Activated naive CD8-positive, alpha-beta T cell treated with anti-CD3 and anti-CD28 coated beads, Interleukin-2, amount 50 U/mL, for 24 hours (primary cell): ENCODE measurements at regions not wholly inside any gene's neighbourhood (a gene's known extent, or its start where the extent isn't known, plus 50 kb on each side); places are given as distances from the start of the nearest gene placed in this dataset.
"Not testable (repeated sequence)": the region's sequence is repeated elsewhere in the genome, so short reads cannot be mapped to it uniquely, and the experiment has no call there.

ENCODE experiments used
- ATAC-seq: fragments of 150-1000 bp; cut with Tn5 transposase; one replicate; pipeline ENCODE4 v1.10.0; 2021
- DNase-seq: peaks from one replicate; pipeline ENCODE4 v3.0.0; 2021
- H3K27ac Mint-ChIP-seq: one replicate; pipeline ENCODE4 v1.8.0; 2021; ENCODE audit warnings: mild to moderate bottlenecking, mixed read lengths
- H3K27me3 Mint-ChIP-seq: one replicate; pipeline ENCODE4 v1.8.0; 2021; ENCODE audit warnings: mixed read lengths
- H3K36me3 Mint-ChIP-seq: one replicate; pipeline ENCODE4 v1.8.0; 2021; ENCODE audit warnings: low read depth, mixed read lengths
- H3K4me1 Mint-ChIP-seq: one replicate; pipeline ENCODE4 v1.8.0; 2021; ENCODE audit warnings: mixed read lengths
- H3K4me3 Mint-ChIP-seq: one replicate; pipeline ENCODE4 v1.8.0; 2021; ENCODE audit warnings: mild to moderate bottlenecking, moderate library complexity, mixed read lengths
- H3K9me3 Mint-ChIP-seq: one replicate; pipeline ENCODE4 v1.8.0; 2021; ENCODE audit warnings: mixed read lengths

DNA sequence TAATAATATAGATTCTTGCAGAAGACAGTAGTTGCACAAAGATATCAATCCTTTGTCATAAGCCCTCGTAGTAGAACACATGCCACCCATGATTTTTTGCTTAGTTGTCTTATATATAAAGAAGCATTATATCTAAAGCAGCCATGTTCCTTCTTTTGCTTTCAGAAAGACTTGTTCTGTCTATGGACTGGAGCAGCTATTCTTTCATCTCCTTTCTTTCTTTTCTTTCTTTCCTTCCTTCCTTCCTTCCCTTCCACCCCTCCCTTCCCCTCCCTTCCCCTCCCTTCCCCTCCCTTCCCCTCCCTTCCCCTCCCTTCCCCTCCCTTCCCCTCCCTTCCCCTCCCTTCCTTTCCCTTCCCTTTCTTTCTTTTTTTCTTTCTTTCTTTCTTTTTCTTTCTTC lies 104.0 kb upstream of the HS3ST4 start:
- H3K4me1 Mint-ChIP-seq: no peaks in the 10 kb centered on the region
- no peaks in the 10 kb centered on the region for H3K36me3 Mint-ChIP-seq
- ATAC-seq: no peak
- no peak overlapping the region for H3K4me3 Mint-ChIP-seq
- H3K27me3 Mint-ChIP-seq: peaks cover 1% of the 10 kb centered on the region
- H3K9me3 Mint-ChIP-seq: no peaks in the 10 kb centered on the region
- DNase-seq: no peak
- no peak overlapping the region for H3K27ac Mint-ChIP-seq

DNA sequence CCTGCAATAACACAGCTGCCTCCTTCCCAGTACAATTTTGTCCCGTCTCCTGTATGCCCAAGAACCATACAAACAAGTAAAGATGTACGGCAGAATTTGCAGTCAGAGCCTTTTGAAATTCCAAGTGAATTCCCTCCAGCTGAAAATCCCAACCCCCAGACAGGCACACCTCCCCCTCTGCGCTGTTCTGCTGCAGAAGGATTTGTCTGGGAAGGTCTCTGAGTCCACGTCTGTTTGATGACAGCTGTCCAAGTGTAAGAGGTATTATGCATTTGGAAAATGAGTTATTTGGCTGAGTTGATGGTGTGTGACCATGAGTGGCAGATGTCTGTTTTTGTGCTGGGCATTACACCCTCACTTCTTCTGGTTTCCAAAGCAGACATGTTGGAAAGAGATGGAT lies 104.9 kb upstream of the HS3ST4 start:
- H3K36me3 Mint-ChIP-seq: no peaks in the 10 kb centered on the region
- ATAC-seq: no peak
- no peaks in the 10 kb centered on the region for H3K4me1 Mint-ChIP-seq
- H3K27ac Mint-ChIP-seq: no peak overlapping the region
- peaks cover 1% of the 10 kb centered on the region for H3K27me3 Mint-ChIP-seq
- DNase-seq: no peak
- H3K9me3 Mint-ChIP-seq: no peaks in the 10 kb centered on the region
- no peak overlapping the region for H3K4me3 Mint-ChIP-seq

DNA sequence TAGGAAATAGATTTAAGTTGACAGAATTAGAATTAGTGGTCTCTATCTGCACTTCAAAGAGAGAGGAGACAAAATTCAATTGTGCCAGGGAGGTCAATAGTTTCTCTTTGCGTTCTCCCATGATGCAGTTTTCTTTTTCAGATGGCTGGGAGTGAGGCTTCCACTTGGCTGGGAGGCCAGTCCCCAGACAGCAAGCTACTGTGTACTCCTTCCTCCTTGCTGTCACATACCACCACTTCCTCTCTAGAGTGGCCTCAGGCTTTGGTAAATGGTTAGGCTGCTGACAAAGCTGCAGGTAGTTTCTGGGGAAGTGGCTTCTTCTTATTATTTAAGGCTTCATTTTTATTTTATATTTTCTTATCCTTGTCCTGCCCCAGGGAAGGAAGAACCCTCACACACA lies 106.2 kb upstream of the HS3ST4 start:
- H3K27ac Mint-ChIP-seq: no peak overlapping the region
- no peak overlapping the region for H3K4me3 Mint-ChIP-seq
- no peaks in the 10 kb centered on the region for H3K9me3 Mint-ChIP-seq
- H3K27me3 Mint-ChIP-seq: no peaks in the 10 kb centered on the region
- H3K4me1 Mint-ChIP-seq: no peaks in the 10 kb centered on the region
- H3K36me3 Mint-ChIP-seq: no peaks in the 10 kb centered on the region
- no peak for ATAC-seq
- no peak for DNase-seq

DNA sequence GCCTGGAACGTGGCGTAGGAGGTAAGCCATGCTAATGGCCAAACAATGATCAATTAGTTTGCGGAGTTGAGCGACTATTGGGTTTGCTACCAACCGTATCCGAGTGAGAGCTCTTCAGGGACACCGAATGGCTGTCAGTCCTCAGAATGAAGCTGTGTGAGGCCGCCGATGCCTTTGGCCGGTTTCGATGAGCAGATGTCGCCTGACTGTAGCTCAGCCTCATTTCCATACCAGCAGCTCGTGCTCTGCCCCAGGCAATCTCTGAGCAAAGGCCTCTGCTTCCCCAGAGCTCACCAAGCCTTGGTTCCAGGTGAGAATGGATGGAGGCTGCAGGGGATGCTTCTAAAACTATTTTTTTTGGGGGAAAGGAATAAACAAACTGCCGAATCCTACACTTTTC lies 111.7 kb upstream of the HS3ST4 start:
- H3K4me3 Mint-ChIP-seq: no peak overlapping the region
- H3K27me3 Mint-ChIP-seq: peaks cover 1% of the 10 kb centered on the region
- no peaks in the 10 kb centered on the region for H3K36me3 Mint-ChIP-seq

DNA sequence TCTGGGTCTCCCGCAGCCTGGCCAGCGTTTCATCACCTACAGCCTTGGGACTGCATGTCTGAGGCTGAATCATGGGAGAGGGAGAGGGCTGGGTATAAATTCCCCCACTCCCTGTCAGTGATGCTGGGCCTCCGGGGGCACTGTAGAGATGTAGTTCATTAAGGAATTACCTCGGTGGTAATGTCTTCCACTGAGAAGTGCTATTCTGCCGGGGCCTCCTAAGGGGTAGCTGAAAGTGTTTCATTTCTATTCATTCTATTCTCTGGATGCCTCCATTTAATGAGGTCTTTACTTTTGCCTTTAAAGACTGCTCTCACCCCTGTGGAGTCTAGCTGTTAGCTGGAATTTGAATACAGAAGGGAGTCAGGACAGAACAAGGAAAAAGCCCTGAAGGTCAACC lies 116.4 kb upstream of the HS3ST4 start:
- Mint-ChIP-seq H3K27ac (no peak overlapping the region), H3K36me3 (no peaks in the 10 kb centered on the region), H3K4me1 (no peaks in the 10 kb centered on the region), H3K27me3 (peaks cover 1% of the 10 kb centered on the region), H3K9me3 (no peaks in the 10 kb centered on the region), H3K4me3 (no peak overlapping the region)
- peak; percentile 24 for ATAC-seq
- no peak for DNase-seq

More for the DNA sequence above, 111.7 kb upstream of the HS3ST4 start:
- DNase-seq (no peak), ATAC-seq (no peak)
- Mint-ChIP-seq H3K4me1 (no peaks in the 10 kb centered on the region), H3K27ac (no peak overlapping the region), H3K9me3 (no peaks in the 10 kb centered on the region)

DNA sequence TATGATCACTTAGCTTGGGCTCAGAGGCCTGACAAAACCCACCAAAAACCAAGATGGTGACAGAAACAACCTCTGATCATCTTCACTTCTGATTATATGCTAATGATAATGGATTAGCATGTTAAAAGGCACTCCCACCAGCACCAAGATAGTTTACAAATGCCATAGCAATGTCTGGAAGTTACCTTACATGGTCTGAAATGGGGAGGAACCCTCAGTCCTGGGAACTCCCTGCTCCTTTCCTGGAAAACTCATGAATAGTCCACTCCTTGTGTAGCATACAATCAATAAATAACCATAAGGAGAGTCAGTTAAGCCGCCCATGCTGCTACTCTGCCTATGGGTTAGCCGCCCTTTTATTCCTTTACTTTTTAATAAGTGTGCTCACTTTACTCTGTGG lies 120.0 kb upstream of the HS3ST4 start:
- H3K36me3 Mint-ChIP-seq: no peaks in the 10 kb centered on the region
- no peak overlapping the region for H3K27ac Mint-ChIP-seq
- no peaks in the 10 kb centered on the region for H3K4me1 Mint-ChIP-seq
- DNase-seq: no peak
- H3K27me3 Mint-ChIP-seq: no peaks in the 10 kb centered on the region
- no peak overlapping the region for H3K4me3 Mint-ChIP-seq
- H3K9me3 Mint-ChIP-seq: no peaks in the 10 kb centered on the region
- ATAC-seq: no peak

DNA sequence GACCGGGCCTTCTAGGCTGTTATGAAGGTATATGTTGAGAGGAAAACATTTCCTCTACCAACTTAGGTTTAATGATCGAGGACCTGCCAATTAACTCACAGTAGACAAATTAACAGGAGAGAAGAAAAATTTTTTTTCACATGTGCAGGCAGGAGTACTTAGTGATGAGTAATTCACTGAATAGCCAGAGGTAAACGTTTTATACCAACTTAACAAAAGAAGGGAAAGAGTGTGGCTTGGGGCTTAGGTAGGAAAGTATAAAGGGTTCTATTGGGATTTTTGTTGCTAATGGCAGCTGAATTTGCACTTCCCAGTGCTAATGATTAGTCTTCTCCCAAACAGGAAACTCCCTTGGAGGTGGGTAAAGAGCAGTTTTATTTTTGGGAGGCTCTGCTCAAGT lies 121.6 kb upstream of the HS3ST4 start:
- Mint-ChIP-seq H3K4me3 (no peak overlapping the region), H3K9me3 (no peaks in the 10 kb centered on the region), H3K27me3 (no peaks in the 10 kb centered on the region), H3K27ac (no peak overlapping the region), H3K4me1 (no peaks in the 10 kb centered on the region), H3K36me3 (no peaks in the 10 kb centered on the region)
- ATAC-seq (no peak), DNase-seq (no peak)

DNA sequence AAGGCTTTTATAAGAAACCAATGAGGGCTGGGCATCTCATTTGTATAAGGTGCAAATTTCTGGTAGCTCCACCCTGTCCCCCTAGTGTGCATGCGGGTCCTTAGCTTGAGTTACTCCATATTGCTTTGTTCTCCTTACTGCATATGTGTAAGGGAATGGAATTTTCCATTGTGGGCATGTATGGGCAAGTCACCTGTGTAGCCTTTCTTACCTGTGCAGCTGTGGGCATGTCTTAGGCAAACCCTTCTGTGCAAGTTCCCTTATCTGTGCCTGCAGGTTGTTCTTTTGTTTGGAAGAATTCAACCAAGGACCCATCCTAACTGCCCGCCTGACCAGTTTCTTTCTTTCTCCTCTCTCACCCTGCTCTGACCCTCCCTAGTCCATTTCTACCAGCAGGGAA lies 122.8 kb upstream of the HS3ST4 start:
- H3K9me3 Mint-ChIP-seq: no peaks in the 10 kb centered on the region
- ATAC-seq: no peak
- H3K4me1 Mint-ChIP-seq: no peaks in the 10 kb centered on the region
- H3K4me3 Mint-ChIP-seq: no peak overlapping the region
- peak overlapping the region; percentile 55 for H3K27ac Mint-ChIP-seq
- no peaks in the 10 kb centered on the region for H3K36me3 Mint-ChIP-seq
- DNase-seq: no peak
- no peaks in the 10 kb centered on the region for H3K27me3 Mint-ChIP-seq

DNA sequence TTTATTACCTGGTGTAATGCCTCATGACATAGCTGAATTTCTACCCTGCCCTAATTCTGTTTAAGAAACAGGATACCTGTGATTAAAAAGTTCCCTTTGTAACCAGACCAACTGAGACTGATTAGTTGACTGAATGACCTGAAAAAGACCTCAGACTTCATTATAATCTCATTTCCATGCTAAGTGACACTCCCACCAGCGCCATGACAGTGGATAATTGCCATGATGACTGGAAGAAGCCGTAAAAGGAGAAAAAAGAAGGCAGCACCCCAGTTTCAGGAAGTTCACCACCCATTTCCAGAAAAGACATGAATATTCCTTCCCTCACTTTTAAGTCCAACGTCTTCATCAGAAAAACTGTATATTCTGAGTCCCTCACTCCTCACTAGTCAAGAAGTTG lies 125.6 kb upstream of the HS3ST4 start:
- H3K4me1 Mint-ChIP-seq: no peaks in the 10 kb centered on the region
- no peak overlapping the region for H3K27ac Mint-ChIP-seq
- H3K27me3 Mint-ChIP-seq: no peaks in the 10 kb centered on the region
- DNase-seq (no peak), ATAC-seq (no peak)
- H3K9me3 Mint-ChIP-seq: peaks cover 4% of the 10 kb centered on the region
- no peak overlapping the region for H3K4me3 Mint-ChIP-seq
- no peaks in the 10 kb centered on the region for H3K36me3 Mint-ChIP-seq

DNA sequence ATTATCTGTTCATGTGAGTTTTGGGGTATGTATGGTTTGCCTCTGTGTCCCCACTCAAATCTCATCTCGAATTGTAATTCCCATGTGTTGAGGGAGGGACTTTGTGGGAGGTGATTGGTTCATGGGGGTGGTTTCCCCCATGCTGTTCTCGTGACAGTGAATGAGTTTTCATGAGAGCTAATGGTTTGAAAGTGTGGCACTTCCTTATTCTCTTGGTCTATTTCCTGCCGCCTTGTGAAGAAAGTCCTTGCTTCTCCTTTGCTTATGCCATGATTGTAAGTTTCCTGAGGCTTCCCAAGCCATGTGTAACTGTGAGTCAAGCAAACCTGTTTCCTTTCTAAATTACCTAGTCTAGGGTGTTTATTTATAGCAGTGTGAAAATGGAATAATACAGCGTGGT lies 128.1 kb upstream of the HS3ST4 start:
- H3K27me3 Mint-ChIP-seq: no peaks in the 10 kb centered on the region
- H3K4me3 Mint-ChIP-seq: no peak overlapping the region
- ATAC-seq (no peak), DNase-seq (no peak)
- no peaks in the 10 kb centered on the region for H3K4me1 Mint-ChIP-seq
- no peaks in the 10 kb centered on the region for H3K36me3 Mint-ChIP-seq
- H3K27ac Mint-ChIP-seq: no peak overlapping the region
- H3K9me3 Mint-ChIP-seq: peaks cover 12% of the 10 kb centered on the region

DNA sequence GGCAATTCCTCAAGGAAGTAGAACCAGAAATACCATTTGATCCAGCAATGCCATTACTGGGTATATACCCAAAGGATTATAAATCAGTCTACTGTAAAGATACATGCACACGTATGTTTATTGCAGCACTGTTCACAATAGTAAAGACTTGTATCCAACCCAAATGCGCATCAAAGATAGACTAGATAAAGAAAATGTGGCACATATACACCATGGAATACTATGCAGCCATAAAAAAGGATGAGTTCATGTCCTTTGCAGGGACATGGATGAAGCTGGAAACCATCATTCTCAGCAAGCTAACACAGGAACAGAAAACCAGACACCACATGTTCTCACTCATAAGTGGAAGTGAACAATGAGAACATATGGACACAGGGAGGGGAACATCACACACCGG lies 130.0 kb upstream of the HS3ST4 start:
- not testable (repeated sequence) for H3K4me3 Mint-ChIP-seq, H3K27me3 Mint-ChIP-seq, H3K4me1 Mint-ChIP-seq, ATAC-seq, DNase-seq, H3K27ac Mint-ChIP-seq, H3K36me3 Mint-ChIP-seq
- H3K9me3 Mint-ChIP-seq: peaks cover 12% of the 10 kb centered on the region

DNA sequence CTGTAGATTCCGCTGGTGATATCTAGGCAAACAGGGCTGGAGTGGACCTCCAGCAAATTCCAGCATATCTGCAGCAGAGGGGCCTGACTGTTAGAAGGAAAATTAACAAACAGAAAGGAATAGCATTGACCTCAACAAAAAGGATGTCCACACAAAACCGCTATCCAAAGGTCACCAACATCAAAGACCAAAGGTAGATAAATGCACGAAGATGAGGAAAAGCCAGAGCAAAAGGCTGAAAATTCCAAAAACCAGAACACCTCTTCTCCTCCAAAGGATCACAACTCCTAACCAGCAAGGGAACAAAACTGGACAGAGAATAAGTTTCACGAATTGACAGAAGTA lies 134.8 kb upstream of the HS3ST4 start:
- not testable (repeated sequence) for H3K27ac Mint-ChIP-seq, DNase-seq, ATAC-seq

DNA sequence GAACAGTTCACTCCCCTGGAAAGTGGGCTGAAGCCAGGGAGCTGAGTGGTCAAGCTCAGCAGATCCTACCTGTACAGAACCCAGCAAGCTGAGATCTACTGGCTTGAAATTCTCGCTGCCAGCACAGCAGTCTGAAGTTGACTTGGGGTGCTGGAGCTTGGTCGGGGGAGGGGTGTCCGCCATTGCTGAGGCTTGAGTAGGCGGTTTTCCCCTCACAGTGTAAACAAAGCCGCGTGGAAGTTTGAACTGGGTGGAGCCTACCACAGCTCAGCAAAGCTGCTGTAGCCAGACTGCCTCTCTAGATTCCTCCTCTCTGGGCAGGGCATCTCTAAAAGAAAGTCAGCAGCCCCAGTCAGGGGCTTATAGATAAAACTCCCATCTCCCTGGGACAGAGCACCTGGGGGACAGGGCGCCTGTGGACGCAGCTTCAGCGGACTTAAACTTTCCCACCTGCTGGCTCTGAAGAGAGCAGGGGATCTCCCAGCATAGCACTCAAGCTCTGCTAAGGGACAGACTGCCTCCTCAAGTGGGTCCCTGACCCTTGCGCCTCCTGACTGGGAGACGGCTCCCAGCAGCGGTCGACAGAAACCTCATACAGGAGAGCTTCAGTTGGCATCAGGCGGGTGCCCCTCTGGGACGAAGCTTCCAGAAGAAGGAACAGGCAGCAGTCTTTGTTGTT lies 135.3 kb upstream of the HS3ST4 start:
- DNase-seq, H3K4me3 Mint-ChIP-seq, H3K36me3 Mint-ChIP-seq, H3K27ac Mint-ChIP-seq, H3K4me1 Mint-ChIP-seq, H3K27me3 Mint-ChIP-seq, ATAC-seq: not testable (repeated sequence)
- peaks cover 15% of the 10 kb centered on the region for H3K9me3 Mint-ChIP-seq

More for the DNA sequence above, 134.8 kb upstream of the HS3ST4 start:
- H3K9me3 Mint-ChIP-seq: peaks cover 16% of the 10 kb centered on the region
- not testable (repeated sequence) for H3K27me3 Mint-ChIP-seq, H3K4me3 Mint-ChIP-seq, H3K4me1 Mint-ChIP-seq, H3K36me3 Mint-ChIP-seq

DNA sequence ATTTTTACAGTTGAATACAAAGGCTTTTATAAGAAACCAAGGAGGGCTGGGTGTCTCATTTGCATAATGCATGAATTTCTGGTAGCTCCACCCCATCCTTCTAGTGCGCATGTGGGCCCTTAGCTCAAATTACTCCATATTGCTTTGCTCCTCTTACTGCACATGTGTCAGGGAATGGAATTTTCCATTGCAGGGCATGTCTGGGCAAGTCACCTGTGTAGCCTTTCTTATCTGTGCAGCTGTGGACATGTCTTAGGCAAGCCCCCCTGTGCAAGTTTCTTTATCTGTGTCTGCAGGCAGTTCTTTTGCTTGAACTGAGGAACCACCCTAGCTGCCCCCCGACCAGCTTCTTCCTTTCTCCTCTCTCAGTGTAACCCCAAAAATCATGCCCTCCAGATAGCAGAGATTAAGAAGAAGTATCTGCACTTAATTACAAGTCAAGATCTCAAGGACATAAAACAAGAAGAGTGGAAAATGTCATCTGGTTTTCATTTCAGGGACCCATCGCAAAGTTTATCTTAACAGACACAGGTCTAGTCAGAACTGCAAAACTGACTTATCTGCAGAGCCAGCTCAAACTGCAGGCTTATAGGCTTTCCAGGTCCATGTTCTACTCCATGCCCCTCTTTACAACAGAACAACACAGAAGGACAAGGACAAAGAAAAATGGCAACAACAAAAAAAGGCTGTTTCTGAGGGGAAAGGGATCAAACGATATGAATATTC lies 137.9 kb upstream of the HS3ST4 start:
- H3K36me3 Mint-ChIP-seq: no peaks in the 10 kb centered on the region
- H3K27me3 Mint-ChIP-seq: peaks cover 2% of the 10 kb centered on the region
- no peak for DNase-seq
- peaks cover 7% of the 10 kb centered on the region for H3K9me3 Mint-ChIP-seq
- no peaks in the 10 kb centered on the region for H3K4me1 Mint-ChIP-seq
- H3K27ac Mint-ChIP-seq: no peak overlapping the region
- no peak for ATAC-seq
- no peak overlapping the region for H3K4me3 Mint-ChIP-seq

DNA sequence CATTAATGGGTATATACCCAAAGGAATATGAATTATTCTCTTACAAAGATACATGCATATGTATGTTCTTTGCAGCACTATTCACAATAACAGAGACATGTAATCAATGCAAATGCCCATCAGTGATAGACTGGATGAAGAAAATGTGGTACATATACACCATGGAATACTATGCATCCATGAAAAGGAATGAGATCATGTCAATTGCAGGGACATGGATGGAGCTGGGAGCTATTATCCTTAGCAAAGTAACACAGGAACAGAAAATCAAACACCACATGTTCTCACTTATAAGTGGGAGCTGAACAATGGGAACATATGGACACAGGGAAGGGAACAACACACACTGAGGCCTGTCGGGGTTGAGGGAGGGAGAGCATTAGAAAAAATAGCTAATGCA lies 141.1 kb upstream of the HS3ST4 start:
- peaks cover 7% of the 10 kb centered on the region for H3K9me3 Mint-ChIP-seq
- no peak overlapping the region for H3K27ac Mint-ChIP-seq
- ATAC-seq (no peak), DNase-seq (no peak)
- H3K4me3 Mint-ChIP-seq: no peak overlapping the region
- H3K27me3 Mint-ChIP-seq: peaks cover 2% of the 10 kb centered on the region
- H3K4me1 Mint-ChIP-seq: no peaks in the 10 kb centered on the region
- no peaks in the 10 kb centered on the region for H3K36me3 Mint-ChIP-seq
